ENCODE measurements at regions not wholly inside any gene's neighbourhood (a gene's known extent, or its start where the extent isn't known, plus 50 kb on each side); places are given as distances from the start of the nearest gene placed in this dataset.

DNA sequence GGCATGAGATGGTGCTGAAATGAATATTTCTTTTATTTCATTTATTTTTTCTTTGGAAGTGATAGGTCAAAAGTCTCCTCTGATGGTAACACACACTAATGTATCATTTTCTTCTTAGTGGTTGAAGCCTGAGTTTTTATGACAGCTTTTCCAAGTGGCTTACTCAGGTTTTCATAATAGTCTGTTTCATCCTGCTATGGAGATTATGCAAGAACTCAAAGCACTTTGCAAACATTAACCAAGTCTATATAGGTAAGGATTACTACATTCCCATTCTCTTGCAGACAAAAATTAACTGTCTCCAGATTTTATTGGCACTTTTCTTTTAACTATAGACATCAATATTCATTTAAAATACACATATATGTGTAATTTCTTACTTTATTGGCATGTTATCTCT is 572.6 kb upstream of the GCFC2 start:
- no peak for DNase-seq (ENCODE audit: low spot score)
- in situ Hi-C loops (cut with HindIII; ENCODE audit: low sequenced_read_pairs) = no loop called here

DNA sequence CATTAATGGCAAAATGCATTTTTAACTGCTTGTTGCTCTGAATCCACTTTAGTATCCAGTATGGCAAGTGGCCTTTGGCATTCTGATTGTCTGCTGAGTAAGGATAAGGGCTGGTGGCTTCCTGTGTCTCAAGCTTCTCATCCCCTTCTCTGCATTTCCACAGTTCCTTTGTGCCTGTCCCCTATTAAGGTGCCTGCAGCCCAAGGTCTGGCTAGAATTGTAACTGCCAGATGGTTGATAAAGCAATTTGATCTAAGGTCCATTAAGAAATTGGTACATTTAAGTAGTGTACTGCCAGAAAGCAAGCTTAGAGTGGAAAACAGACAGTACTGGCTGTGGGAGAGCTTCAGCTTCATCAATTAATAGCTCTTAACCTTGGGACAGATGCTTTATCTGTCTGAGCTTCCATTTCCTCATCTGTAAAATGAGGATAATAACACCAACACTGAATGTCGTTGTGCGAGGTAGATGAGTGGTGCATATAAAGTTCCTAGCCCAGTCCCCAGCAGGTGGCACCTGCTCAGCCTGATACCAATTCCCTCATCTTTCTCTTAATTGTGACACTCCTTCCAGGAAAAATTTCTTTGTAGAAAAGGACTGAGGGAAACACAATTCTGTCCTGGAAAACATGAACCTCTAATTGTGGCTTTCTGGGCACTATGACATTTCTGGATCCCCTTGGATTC is 570.6 kb upstream of the GCFC2 start:
- in situ Hi-C loops (cut with HindIII; ENCODE audit: low sequenced_read_pairs) = no loop called here
- DNase-seq (ENCODE audit: low spot score) = no peak

DNA sequence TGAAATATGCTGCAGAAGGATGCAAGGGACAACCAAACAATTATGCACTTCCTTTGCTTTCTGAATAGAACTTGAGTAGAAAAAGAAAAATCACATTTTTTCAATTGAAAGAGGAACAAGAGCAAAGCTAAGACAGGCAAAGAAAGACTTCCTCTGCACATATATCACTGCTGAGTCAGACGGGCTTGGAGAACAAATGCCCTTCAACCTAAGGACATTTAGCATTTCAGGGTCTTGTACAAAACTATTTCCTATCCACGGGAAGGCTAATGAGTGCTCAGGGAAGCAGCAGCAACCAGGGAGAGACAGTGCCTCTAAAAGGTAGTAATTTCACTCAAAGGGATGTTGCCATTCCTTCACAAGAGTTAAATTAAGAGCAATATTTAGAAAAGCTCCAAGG is 570.0 kb upstream of the GCFC2 start:
- in situ Hi-C loops (cut with HindIII; ENCODE audit: low sequenced_read_pairs) = no loop called here
- no peak for DNase-seq (ENCODE audit: low spot score)

DNA sequence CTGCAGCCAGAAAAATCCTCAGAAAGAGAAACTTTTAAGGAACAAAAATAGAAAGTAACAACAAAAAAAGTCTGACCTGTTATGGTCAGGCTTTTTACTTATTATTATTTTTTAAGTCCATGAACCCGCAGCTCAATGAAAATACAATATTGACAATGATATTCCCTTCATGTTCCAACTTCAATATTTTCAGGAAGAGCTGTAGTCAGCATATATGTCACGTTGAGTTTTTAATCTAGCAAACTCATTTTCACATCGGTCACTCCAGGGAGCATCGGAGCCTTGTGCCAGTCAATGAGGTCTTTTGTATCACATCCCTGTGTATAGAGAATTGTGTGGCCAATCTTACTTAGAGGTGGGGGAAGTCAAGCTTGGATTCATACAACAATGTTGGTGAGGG is 568.4 kb upstream of the GCFC2 start:
- no peak for DNase-seq (ENCODE audit: low spot score)
- in situ Hi-C loops (cut with HindIII; ENCODE audit: low sequenced_read_pairs) = no loop called here

DNA sequence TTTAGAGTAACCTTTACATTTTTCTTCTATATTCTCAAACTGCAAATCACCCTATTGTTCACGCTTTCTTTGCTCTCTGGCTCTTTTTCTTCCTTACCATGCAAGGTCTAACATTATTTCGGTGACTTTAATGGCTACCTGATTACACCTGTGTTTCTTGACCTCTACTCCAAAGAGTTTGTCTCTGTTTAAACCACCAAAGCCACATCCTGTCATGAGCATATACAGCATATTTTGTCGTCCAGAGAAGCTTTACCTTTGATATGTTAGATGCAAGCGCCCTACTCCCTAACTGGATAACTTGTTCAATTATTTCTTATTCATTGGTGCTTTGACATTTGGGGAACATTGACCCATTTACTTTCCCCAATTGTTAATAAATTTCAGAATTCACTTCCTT is 565.1 kb upstream of the GCFC2 start:
- DNase-seq (ENCODE audit: low spot score) = no peak
- in situ Hi-C loops (cut with HindIII; ENCODE audit: low sequenced_read_pairs) = no loop called here

DNA sequence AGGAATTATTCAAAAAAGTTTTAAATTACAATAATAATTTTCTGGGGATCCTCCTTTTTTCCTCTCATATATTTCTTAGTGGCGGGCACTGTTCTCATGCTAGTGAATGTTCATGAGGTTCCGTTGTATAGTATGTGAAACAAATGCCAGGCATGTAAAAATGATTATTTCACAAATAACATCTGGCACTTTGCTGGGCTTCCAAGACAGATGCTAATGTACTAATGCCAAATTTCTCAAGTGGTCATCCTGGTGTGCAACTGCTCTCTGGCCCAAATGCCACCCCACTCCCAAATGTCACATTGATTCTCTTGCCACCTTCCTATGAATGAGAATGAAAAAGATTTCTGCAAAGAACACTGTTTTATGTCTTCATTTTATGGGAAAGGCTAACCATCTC is 564.0 kb upstream of the GCFC2 start:
- in situ Hi-C loops (cut with HindIII; ENCODE audit: low sequenced_read_pairs) = no loop called here

DNA sequence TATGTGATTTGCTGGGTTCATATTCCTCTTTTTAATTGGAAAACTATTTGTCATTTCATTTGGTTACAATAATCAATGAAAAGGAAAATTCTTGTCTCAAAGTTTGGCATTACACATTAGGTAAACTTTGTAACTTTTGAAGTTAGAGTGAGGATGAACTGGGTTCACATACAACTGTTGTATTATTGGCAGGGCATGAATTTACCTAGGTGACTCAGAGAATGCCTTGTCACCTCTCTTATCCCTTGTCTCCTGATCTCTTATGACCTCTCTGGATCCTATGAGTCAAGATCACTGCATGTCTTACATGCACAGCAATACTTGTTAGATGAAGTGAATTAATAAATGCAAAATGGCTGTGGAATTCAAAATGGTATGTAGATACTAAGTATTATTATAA is 563.4 kb upstream of the GCFC2 start:
- in situ Hi-C loops (cut with HindIII; ENCODE audit: low sequenced_read_pairs) = no loop called here

More for the DNA sequence above, 564.0 kb upstream of the GCFC2 start:
- no peak for DNase-seq (ENCODE audit: low spot score)

DNA sequence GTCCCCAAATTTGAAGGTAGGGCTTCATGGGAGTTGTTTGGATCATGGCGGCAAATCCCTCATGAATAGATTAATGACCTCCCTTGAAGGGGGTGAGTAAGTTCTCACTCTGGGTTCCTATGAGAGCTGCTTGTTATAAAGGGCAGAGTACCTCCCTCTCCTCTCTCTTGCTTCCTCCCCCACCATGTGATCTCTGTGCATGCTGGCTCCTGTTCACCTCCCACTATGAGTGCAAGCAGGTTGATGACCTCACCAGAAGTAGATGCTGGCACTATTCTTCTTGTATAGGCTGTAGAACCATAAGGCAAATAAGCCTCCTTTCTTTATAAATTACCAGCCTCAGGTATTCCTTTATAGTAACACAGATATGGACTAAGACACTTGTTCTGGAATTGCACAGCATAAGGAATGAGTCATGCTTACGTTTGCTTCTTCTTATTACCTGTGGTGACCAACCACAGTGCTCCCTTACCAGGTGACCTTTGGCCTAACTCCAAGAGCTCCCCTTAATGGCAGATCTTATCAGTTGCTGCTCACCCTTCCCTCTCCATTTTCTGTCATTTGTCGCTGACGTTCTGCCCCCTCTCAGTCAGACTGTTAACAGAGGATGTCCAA is 559.5 kb upstream of the GCFC2 start:
- DNase-seq (ENCODE audit: low spot score) = no peak
- in situ Hi-C loops (cut with HindIII; ENCODE audit: low sequenced_read_pairs) = no loop called here

More for the DNA sequence above, 563.4 kb upstream of the GCFC2 start:
- DNase-seq (ENCODE audit: low spot score) = no peak

DNA sequence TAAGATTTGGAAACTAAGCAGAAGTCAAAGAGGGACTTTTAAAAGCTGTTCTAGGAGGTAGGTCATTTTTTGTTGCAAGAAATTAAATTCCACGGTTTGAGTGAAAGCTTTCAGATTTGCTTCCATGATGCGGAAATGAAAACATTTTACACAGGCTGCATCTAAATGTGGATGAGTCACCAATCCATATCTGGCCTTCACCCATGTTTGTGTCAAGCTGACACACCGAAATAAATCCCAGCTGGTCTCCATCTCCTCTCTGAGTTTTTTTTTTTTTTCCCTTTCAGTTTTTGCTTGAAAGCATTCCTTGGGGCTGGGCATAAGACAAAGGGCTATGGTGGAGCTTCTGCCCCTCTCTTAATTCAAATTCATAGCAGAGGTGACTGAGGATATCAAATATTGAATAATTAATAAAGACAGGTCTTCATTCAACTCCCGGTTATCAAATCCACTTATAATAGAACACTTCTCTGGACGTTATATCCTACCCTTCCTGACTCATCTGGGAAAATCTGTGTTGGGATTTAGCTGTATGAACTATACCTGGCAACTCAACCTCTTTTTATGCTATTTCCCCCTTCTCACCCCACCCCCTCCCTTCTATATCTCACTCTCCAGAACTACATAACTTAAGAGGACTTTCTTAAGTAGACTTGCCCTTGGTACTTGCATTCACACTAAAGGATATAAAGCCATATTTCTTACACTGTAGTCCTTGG is 558.3 kb upstream of the GCFC2 start:
- no peak for DNase-seq (ENCODE audit: low spot score)
- in situ Hi-C loops (cut with HindIII; ENCODE audit: low sequenced_read_pairs) = no loop called here

DNA sequence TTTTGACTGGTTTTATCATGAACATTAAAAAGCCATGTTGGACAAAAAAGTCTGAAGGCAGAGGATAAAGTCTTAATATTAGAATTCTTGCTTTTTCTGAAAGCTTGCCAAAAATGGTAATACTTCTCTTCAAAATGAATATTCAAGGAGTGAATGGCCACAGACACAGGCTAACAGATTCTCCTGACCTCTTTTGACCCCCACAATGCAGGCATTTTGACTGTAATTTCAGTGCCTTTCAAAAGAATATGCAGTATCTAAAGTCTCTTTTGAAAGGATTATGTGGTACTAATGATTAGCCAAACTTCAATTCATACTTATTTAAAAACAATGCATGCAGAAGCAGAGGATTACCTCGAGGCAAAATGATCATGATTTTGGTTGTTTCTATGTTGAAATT is 557.8 kb upstream of the GCFC2 start:
- in situ Hi-C loops (cut with HindIII; ENCODE audit: low sequenced_read_pairs) = no loop called here
- no peak for DNase-seq (ENCODE audit: low spot score)

DNA sequence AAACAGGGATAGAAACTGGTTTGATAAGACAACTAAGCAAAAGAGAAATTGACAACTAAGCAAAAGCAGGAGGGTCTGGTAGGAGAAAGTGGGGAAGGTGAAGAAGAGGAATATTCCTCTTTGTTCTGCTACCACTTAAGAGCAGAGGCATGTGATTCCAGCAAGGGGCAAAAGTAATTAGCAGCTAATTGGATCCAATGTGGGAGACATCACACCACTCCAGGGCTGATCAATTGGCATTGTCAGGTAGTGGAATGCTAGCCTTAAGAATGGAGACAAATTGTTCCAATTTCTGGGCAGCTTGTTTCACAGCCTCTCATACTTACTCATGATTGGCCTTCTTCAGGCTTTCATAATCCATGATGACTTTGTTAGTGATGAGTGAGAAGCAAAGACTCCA is 547.1 kb upstream of the GCFC2 start:
- no peak for DNase-seq (ENCODE audit: low spot score)
- in situ Hi-C loops (cut with HindIII; ENCODE audit: low sequenced_read_pairs) = no loop called here

DNA sequence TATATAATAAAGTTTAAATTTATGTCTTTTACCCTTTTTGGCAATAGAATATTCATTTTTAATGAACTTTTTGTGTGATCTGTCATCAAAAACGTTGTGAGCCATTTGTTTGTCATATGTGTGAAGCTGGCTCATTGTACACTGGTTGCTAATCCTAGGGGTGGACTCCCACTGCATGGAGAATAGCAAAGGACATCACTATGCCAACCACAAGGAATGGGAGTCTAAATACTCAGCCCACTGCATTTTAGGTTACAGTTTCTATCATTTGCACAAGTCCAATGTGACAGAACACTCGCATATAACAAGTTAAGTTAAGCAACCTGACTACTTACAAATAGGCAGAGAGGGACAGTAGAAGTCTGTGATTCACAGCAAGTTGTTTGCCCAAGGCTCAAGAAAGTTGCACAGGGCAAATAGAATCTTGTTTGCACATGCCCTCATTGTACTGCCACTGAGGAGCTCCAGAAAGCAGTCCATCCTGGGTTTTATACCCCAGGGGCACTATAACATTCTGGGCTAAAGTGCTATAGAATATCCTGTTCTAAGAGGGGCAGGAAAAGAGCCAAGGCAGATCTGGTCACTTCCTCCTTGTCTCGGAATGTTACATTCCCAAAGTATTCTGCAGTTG is 545.9 kb upstream of the GCFC2 start:
- no peak for DNase-seq (ENCODE audit: low spot score)
- in situ Hi-C loops (cut with HindIII; ENCODE audit: low sequenced_read_pairs) = no loop called here

DNA sequence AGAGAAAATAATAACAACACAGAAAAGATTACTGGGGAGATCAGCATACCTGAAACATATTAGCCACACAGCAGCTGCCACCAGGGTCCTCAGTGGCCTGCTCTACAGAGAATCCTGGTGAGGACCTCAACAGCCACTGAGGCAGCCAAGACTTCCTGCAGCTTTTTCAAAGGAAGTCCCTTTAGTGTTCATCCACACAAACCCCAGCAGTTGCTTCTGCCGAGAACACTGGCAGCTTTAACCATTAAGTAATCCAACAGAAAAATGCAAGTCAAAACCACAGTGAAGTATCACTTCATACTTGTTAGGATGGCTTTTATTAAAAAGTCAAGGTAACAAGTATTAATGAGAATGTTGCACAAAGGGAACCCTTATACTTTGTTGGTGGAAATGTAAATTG is 542.0 kb upstream of the GCFC2 start:
- DNase-seq (ENCODE audit: low spot score) = no peak
- in situ Hi-C loops (cut with HindIII; ENCODE audit: low sequenced_read_pairs) = no loop called here

DNA sequence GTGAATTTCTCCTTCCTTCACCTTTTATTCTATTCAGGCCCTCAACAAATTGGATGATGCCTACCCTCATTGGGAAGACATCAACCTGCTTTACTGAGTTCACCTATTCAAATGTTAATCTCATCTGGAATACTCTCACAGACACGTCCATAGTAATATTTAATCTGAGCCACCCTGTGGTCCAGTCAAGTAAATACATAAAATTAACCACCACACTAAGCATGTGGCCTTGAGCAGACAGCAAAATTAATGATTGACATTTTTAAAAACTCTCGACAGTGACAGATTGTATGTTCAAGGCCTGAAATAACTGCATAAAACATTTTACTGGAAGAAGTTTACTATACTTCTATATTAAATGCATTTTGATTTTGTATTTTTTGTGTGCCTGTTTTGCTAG is 540.6 kb upstream of the GCFC2 start:
- in situ Hi-C loops (cut with HindIII; ENCODE audit: low sequenced_read_pairs) = no loop called here
- DNase-seq (ENCODE audit: low spot score) = no peak

DNA sequence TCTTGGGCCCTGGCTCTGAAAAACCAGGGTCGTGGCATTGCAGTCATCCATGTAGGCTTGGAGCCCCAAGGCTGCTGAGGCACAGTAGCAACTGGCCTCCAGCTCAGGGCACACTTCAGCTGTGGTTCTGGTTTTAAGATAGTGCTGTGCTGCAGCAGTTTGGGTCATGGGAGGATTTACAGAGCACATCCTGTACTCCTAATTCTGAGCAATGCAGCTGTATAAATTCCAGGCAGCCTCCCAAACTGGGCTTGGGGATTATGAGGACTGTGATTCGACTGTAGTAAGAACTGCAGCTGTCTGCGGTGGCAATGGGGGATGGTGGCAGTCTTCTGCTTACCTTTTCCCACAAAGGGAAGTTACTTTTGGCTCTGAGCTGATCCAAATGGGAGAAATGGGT is 536.3 kb upstream of the GCFC2 start:
- DNase-seq (ENCODE audit: low spot score) = no peak
- in situ Hi-C loops (cut with HindIII; ENCODE audit: low sequenced_read_pairs) = no loop called here

DNA sequence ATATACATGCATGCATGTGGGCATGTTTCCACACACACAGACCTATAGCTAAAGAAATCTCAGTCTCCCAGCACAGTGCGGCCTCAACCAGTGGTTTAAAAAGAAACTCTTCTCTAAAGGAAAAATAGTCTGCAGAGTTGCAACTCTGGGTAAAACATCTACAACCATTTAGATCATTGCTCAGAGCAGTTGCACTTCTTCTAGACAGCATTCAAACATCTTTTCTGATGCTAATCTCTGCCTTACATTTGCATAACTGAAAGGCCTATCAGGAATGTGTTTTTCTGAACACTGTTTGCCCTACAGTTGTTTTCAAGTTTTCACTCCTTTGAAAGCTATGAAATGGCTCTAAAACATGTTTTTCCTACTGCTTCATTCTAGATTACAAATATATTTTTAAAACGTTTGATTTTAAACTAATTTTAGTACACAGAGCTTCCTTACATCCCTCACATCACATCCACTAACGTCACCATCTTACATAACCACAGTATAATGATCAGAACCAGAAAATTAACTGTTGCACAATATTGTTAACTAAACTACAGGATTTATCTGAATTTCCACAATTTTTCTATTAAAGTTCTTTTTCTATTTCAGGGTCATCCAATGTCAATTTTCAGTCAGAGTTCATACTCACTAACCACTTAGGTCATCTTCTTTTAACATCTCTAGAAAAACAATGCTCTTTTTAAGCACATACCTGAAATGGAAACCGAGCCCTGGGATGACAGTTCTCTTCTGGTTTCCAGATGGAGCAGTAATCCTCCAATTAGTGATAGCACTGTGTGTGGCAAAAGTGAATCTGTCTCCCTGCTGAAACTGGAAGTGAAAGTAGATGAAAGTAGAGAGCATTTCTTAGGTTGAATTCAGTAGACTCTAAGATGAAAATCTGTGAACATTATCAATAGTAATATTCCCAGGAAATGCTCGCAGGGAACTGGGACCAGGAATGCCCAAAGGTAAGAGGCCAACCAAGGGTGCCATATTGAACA is 501.6 kb upstream of the GCFC2 start:
- DNase-seq (ENCODE audit: low spot score) = no peak
- in situ Hi-C loops (cut with HindIII; ENCODE audit: low sequenced_read_pairs) = no loop called here

DNA sequence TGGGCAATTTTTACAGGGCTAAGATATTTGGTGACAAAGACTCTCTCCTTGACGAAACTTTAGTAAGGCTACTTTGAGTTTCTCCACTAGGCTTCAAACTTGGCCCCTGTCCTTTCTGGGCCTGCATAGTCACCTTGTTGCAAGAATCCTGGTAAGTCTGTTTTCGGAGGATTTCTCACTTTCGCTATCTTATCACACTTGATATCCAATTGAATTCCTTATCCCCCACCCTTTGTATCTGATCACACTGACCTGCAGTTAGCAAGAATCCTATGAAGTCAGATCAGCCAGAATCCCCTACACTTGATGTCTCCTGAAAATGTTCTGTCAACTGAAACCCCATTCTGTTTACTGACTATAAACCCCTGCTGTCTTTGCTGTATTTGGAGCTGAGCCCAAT is 499.8 kb upstream of the GCFC2 start:
- DNase-seq (ENCODE audit: low spot score) = no peak
- in situ Hi-C loops (cut with HindIII; ENCODE audit: low sequenced_read_pairs) = no loop called here

DNA sequence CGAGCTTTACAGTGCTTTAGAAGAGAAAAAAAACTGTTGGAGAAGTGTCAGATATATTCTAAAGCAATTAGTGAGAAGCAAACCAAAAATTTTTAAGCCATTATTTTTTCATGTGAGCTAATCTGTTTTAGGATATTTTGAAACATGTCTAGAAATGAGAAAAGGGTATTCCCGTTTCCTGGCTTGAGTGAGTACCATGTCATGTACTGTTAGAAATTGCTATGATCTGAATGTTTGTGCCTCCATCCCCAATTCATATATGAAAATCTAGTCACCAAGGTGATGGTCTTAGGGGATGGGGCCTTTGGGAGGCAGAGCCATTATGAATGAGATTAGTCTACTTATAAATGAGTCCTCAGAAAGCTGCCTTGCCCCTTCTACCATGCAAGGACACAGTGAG is 493.3 kb upstream of the GCFC2 start:
- in situ Hi-C loops (cut with HindIII; ENCODE audit: low sequenced_read_pairs) = no loop called here
- no peak for DNase-seq (ENCODE audit: low spot score)

DNA sequence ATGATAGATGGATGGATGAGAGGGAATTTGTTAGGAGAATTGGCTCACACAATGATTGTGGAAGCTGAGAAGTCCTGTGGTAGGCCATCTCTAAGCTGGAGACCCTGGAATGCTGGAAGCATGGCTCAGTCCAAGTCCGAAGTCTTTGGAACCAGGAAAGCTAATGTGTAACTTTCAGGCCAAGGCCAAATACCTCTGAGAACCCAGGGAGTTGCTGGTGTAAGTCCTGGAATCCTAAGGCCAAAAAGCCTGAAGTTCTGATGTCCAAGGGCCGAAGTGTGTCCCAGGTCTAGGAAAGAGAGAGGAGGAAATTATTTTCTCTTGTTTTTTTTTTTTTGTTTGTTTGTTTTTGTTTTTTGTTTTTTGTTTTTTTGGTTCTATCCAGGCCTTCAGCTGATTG is 492.2 kb upstream of the GCFC2 start:
- in situ Hi-C loops (cut with HindIII; ENCODE audit: low sequenced_read_pairs) = no loop called here
- DNase-seq (ENCODE audit: low spot score) = no peak

Measured in G401 (cell line).